Stimulated activated CD4-positive, alpha-beta T cell treated with anti-CD3 and anti-CD28 coated beads, Interleukin-1b, Interleukin-23, amount 100 ng/mL, for 48 hours (primary cell): ENCODE measurements at regions not wholly inside any gene's neighbourhood (a gene's known extent, or its start where the extent isn't known, plus 50 kb on each side); places are given as distances from the start of the nearest gene placed in this dataset.

ENCODE experiments used
- DNase-seq: peaks from one replicate; pipeline ENCODE4 v3.0.0-alpha.2; 2020

- no peak for DNase-seq
These were observed 1009.6 kb downstream of the FLRT2 start for GRCh38 chr14:86539361-86540070.

- DNase-seq, result no peak
These were observed 1003.9 kb downstream of the FLRT2 start for GRCh38 chr14:86533834-86534233.

GRCh38 chr14:86532219-86532618 lies 1002.3 kb downstream of the FLRT2 start:
- no peak for DNase-seq

DNA sequence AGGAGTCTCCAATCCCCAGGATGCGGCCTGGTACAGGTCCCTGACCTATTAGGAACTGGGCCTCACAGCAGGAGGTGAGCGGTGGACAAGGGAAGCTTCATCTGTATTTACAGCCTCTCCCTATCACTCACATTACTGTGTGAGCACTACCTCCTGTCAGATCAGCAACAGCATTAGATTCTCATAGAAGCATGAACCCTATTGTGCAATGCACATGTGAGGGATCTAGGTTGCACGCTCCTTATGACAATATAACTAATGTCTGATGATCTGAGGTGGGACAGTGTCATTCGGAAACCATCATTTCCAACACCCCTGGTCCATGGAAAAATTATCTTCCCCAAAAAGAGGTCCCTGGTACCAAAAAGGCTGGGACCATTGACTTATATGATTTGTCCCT lies 1000.5 kb downstream of the FLRT2 start:
- DNase-seq, result no peak

GRCh38 chr14:86527312-86527711 lies 997.4 kb downstream of the FLRT2 start:
- DNase-seq, result no peak

DNA sequence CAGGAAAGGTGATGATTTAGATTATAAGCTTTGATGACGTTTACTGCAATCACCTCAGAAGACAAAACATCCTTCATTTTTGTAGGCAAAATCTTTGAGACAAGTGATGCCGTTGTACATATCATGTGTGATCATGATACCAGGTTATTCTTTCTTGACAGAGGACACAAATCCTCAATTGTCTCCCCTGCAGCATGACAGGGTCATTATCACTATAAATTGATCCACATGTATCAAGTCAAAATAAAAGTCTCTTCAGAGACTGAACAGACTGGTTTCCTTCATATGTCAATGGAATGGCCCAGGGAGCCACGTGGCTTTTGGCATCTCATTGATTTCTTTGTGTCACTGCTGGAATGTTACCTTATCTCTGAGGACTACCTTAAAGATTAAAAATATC lies 995.7 kb downstream of the FLRT2 start:
- no peak for DNase-seq

- no peak for DNase-seq
These were observed 991.9 kb downstream of the FLRT2 start for GRCh38 chr14:86521843-86522242.

GRCh38 chr14:86521031-86521730 lies 991.2 kb downstream of the FLRT2 start:
- no peak for DNase-seq

- no peak for DNase-seq
These were observed 988.4 kb downstream of the FLRT2 start for GRCh38 chr14:86518298-86518697.

DNA sequence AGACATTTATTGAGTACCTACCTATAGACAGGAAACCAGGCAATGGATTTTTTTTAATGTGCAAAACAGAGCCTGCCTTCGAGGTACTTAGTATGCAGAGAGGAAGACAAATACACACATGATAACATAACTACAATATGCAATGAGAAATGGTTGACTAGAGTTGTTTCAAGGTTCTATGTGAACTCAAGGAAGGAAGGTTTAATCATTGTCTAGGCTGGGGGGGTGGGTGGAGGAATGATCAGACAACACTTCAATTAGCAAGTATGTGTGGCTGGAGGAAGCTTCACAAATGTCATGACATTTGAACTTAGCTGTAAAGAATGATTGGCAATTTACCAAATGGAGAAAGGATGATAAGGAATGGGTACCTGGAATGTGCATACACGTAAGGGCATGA lies 985.3 kb downstream of the FLRT2 start:
- no peak for DNase-seq

DNA sequence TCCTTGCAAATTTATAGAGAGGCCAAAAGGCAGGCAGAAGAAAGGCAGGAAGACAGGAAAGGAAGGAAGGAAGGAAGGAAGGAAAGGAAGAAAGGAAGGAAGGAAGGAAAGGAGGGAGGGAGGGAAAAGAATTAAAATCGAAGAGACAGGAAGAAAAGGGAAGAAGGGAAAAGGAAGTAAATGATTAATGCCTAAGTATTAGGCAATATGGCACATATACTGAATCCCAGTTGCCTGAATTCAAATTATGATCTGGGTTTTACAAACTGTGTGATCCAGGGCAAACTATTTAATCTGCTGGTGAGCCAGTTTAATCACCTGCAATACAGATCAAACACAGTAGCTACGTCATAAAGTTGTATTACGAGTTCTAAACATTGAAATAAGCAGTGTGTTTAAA lies 983.6 kb downstream of the FLRT2 start:
- DNase-seq, result no peak

GRCh38 chr14:86513056-86513455 lies 983.1 kb downstream of the FLRT2 start:
- no peak for DNase-seq

GRCh38 chr14:86510491-86510890 lies 980.5 kb downstream of the FLRT2 start:
- no peak for DNase-seq

DNA sequence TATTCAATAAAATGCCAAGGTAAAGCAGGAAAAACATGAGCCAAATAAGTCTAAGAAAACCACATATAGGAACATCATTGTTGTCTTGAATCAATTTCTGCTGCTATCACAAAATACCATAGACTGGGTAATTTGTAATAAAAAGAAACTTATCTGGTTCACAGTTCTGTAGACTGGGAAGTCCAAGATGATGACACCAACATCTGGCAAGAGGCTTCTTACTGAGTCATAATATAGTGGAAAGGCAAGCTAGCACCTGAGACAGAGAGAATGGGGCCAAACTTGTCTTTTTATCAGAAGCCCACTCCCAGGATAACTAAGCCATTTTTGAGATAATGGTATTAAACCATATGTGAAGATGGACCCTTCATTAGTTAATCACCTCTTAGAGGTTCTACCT lies 975.9 kb downstream of the FLRT2 start:
- DNase-seq, result no peak

DNA sequence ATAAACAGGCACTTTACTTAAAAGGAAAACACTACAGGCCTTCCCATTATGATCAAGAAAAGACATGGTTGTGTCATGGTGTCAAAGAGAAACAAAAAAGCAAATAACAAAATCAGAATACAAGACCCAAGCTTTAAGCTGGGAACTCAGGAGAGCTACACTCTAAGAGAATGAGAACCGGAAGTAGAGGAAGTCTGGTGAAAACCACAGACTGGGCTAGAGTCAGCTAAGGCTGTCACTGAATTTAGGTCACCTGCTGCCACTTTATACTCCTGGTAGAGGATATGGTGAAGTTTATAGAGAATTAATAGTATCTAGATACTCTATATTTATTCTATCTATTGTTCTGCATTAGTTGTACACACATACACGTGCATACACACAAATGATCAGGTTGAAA lies 971.7 kb downstream of the FLRT2 start:
- no peak for DNase-seq

- DNase-seq, result no peak
These were observed 961.8 kb downstream of the FLRT2 start for GRCh38 chr14:86491743-86492142.

- no peak for DNase-seq
These were observed 951.2 kb downstream of the FLRT2 start for GRCh38 chr14:86481104-86481503.

GRCh38 chr14:86464341-86464740 lies 934.4 kb downstream of the FLRT2 start:
- DNase-seq, result no peak

GRCh38 chr14:86462193-86462753 lies 932.3 kb downstream of the FLRT2 start:
- DNase-seq, result no peak

- DNase-seq, result no peak
These were observed 927.7 kb downstream of the FLRT2 start for GRCh38 chr14:86457481-86458135.

DNA sequence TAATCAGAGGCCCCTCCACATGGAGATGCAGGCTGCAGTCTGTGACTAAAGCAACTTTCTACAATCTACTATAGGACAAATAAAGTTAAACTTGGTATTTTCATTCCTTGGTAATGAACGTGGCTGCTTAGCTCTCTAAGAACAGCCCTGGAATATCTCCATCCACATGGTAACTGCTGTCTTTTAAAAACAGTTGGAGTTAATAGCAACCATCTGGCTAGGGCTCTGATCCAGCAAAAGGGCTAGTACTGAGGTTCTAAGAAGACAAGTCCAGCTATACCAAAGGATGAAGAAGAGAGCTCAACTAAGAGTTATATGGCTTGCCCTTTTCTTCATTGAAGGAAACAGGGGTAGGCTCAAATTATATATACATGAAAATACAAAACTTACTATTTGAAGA lies 920.1 kb downstream of the FLRT2 start:
- no peak for DNase-seq

- DNase-seq, result no peak
These were observed 912.2 kb downstream of the FLRT2 start for GRCh38 chr14:86442135-86442534.

GRCh38 chr14:86430853-86431252 lies 900.9 kb downstream of the FLRT2 start:
- no peak for DNase-seq

- no peak for DNase-seq
These were observed 893.3 kb downstream of the FLRT2 start for GRCh38 chr14:86423214-86423613.
